ENCODE measurements at regions not wholly inside any gene's neighbourhood (a gene's known extent, or its start where the extent isn't known, plus 50 kb on each side); places are given as distances from the start of the nearest gene placed in this dataset.

GRCh38 chr13:106416645-106417044 is 118.8 kb downstream of the EFNB2 start:
- no peak for TF ChIP-seq POLR2AphosphoS5 (IDR thresholded peaks at IDR 0.05; ENCODE audit: insufficient read depth in 1 of 2, low read depth in 1 of 2)
- TF ChIP-seq, protein P1, sequence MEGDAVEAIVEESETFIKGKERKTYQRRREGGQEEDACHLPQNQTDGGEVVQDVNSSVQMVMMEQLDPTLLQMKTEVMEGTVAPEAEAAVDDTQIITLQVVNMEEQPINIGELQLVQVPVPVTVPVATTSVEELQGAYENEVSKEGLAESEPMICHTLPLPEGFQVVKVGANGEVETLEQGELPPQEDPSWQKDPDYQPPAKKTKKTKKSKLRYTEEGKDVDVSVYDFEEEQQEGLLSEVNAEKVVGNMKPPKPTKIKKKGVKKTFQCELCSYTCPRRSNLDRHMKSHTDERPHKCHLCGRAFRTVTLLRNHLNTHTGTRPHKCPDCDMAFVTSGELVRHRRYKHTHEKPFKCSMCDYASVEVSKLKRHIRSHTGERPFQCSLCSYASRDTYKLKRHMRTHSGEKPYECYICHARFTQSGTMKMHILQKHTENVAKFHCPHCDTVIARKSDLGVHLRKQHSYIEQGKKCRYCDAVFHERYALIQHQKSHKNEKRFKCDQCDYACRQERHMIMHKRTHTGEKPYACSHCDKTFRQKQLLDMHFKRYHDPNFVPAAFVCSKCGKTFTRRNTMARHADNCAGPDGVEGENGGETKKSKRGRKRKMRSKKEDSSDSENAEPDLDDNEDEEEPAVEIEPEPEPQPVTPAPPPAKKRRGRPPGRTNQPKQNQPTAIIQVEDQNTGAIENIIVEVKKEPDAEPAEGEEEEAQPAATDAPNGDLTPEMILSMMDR (IDR thresholded peaks at IDR 0.05), result no peak
- no peak for TF ChIP-seq POLR2A (IDR thresholded peaks at IDR 0.05)

All from vagina (tissue), 2 donors.